AG09309 (cell line): ENCODE measurements at regions not wholly inside any gene's neighbourhood (a gene's known extent, or its start where the extent isn't known, plus 50 kb on each side); places are given as distances from the start of the nearest gene placed in this dataset.
"Not testable (repeated sequence)": the region's sequence is repeated elsewhere in the genome, so short reads cannot be mapped to it uniquely, and the experiment has no call there.

Experiments
- DNase-seq: peaks from one replicate; pipeline ENCODE4 v3.0.0-alpha.2; 2010; ENCODE audit warnings: low read depth
- H3K4me3 ChIP-seq: 2 replicates; pipeline ENCODE4 v1.5.1; 2011; ENCODE audit warnings: mild to moderate bottlenecking, low read depth, low read length, moderate library complexity; ENCODE audit not compliant: control insufficient read depth
- TF ChIP-seq, protein P1 (sequence below): IDR thresholded peaks from 2 replicates; pipeline ENCODE4 v1.5.1; 2011; ENCODE audit warnings: mild to moderate bottlenecking, low read depth, low read length, inconsistent platforms; ENCODE audit not compliant: insufficient read depth, control insufficient read depth; ENCODE audit errors: missing control alignments

DNA sequence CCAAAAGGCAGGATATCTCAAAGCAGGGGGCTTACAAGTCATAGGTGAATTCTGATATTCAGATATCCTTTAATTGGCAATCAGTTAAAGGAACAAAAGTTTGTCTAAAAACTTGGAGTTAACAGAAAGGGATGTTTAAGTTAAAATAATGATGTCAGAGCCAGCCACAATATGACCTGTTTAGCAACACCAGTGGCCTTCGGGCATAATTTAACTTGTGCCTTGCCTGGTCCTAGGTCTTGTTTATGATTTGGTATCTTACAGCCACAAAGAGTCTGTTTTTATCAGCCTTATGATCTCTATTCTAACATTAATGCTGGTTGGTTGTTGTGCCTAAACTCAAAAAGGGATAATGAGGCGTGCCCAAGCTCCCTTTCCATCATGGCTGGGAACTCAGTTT, 252.9 kb downstream of the RNF152 start:
- DNase-seq = no peak
- TF ChIP-seq, protein P1, sequence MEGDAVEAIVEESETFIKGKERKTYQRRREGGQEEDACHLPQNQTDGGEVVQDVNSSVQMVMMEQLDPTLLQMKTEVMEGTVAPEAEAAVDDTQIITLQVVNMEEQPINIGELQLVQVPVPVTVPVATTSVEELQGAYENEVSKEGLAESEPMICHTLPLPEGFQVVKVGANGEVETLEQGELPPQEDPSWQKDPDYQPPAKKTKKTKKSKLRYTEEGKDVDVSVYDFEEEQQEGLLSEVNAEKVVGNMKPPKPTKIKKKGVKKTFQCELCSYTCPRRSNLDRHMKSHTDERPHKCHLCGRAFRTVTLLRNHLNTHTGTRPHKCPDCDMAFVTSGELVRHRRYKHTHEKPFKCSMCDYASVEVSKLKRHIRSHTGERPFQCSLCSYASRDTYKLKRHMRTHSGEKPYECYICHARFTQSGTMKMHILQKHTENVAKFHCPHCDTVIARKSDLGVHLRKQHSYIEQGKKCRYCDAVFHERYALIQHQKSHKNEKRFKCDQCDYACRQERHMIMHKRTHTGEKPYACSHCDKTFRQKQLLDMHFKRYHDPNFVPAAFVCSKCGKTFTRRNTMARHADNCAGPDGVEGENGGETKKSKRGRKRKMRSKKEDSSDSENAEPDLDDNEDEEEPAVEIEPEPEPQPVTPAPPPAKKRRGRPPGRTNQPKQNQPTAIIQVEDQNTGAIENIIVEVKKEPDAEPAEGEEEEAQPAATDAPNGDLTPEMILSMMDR = no peak

GRCh38 chr18:61637905-61638595, 254.8 kb downstream of the RNF152 start:
- TF ChIP-seq, protein P1 = no peak
- no peak overlapping the region for H3K4me3 ChIP-seq
- DNase-seq = no peak

More for the DNA sequence above, 252.9 kb downstream of the RNF152 start:
- no peak overlapping the region for H3K4me3 ChIP-seq

DNA sequence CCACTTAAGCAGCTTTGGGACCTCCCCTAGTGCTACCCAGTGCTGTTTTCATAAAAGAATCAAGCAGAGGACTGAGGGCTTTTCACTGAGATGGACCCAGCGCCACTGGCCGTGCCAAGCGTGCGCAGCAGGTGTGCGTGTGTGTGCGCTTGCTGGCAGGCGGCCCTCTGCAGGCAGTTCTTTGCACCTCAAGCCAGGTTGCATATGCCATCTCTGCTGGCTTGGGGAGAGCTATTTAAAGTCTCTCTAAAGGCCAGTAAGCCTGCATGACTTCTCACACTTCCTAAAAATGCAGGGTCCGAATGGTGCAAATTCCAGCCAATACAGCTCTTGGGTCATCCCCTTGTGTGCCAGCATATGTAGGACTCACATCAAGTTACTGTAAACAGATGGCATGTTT, 255.5 kb downstream of the RNF152 start:
- no peak for DNase-seq
- TF ChIP-seq, protein P1 = no peak
- no peak overlapping the region for H3K4me3 ChIP-seq

DNA sequence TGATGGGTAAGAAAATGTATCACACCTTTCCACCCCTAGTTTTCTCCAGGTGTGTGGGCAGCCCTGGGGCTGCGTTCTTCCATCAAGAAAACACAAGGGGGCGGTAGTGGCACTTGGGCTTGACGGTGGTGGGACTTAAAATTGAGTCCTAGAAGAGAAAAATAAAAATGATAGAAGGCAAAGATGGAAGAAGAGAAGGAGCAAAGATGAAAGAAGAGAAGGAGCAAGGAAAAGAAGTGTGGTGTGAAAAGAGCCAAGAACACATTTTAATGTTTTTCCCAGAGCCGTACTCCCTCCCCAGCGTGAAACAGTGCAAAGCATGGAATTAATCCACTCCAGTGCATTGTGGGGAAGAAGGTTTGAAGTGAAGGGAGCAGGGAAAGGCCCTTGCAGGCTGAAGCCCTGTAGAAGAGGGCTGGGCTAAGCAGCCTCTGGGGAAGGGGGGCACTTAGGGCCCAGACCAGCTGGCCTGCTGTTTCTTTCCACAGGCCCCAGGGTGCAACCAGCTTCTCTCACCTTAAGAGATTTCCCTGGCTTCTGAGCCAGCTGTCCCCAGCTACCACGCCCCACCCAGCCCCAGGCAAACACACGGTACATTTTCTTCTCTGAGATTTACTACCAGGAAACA, 256.8 kb downstream of the RNF152 start:
- H3K4me3 ChIP-seq = no peak overlapping the region
- TF ChIP-seq, protein P1 = peak; percentile 91
- peak; percentile 2 for DNase-seq

- H3K4me3 ChIP-seq = no peak overlapping the region
- TF ChIP-seq, protein P1 = no peak
- DNase-seq = no peak
Observed at GRCh38 chr18:61628085-61628484, 264.7 kb downstream of the RNF152 start.

- DNase-seq, H3K4me3 ChIP-seq: not testable (repeated sequence)
Observed at GRCh38 chr18:61624631-61625030, 268.2 kb downstream of the RNF152 start.

DNA sequence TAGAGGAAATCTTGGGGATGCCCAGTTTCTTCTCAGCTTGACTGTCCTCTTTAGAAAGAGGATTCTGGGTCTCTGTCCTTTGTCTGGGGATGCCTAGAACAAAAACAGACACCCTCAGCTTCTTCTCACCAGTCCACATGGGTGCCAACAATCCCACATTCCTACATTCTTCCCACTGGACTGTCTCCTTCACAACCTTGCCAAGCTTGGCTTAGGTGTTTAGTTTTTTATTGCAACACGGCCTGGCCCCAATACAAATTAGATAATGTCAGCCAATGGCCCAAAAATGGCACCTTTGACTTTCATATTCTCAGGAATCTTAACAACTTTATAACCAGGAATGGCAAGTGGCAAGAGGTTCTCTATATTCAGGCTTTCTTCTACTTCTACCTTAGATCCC, 273.0 kb downstream of the RNF152 start:
- DNase-seq = no peak
- TF ChIP-seq, protein P1 = no peak
- H3K4me3 ChIP-seq = no peak overlapping the region
